ENCODE measurements at regions not wholly inside any gene's neighbourhood (a gene's known extent, or its start where the extent isn't known, plus 50 kb on each side); places are given as distances from the start of the nearest gene placed in this dataset.

- TF ChIP-seq CTCF (IDR thresholded peaks at IDR 0.05) (no peak), POLR2A (IDR thresholded peaks at IDR 0.05) (no peak)
Observed at GRCh38 chr11:119907878-119908572, 179.0 kb upstream of the NECTIN1 start.
